ENCODE measurements at regions not wholly inside any gene's neighbourhood (a gene's known extent, or its start where the extent isn't known, plus 50 kb on each side); places are given as distances from the start of the nearest gene placed in this dataset.
"Not testable (repeated sequence)": the region's sequence is repeated elsewhere in the genome, so short reads cannot be mapped to it uniquely, and the experiment has no call there.

GRCh38 chr7:109331423-109331822, 761.7 kb downstream of the DNAJB9 start:
- DNase-seq: no peak

- no peak for DNase-seq
Measured at GRCh38 chr7:109335951-109336350, 766.3 kb downstream of the DNAJB9 start.

GRCh38 chr7:109336531-109336930, 766.9 kb downstream of the DNAJB9 start:
- no peak for DNase-seq

- DNase-seq: no peak
Measured at GRCh38 chr7:109343678-109344077, 774.0 kb downstream of the DNAJB9 start.

GRCh38 chr7:109351493-109351892, 781.8 kb downstream of the DNAJB9 start:
- DNase-seq: no peak

GRCh38 chr7:109354000-109354399, 784.3 kb downstream of the DNAJB9 start:
- DNase-seq: no peak

- no peak for DNase-seq
Measured at GRCh38 chr7:109354552-109354951, 784.9 kb downstream of the DNAJB9 start.

GRCh38 chr7:109375823-109376222, 806.1 kb downstream of the DNAJB9 start:
- DNase-seq: no peak

GRCh38 chr7:109376576-109376975, 806.9 kb downstream of the DNAJB9 start:
- no peak for DNase-seq

- DNase-seq: no peak
Measured at GRCh38 chr7:109377076-109377884, 807.6 kb downstream of the DNAJB9 start.

- no peak for DNase-seq
Measured at GRCh38 chr7:109386959-109387358, 817.3 kb downstream of the DNAJB9 start.

GRCh38 chr7:109387530-109387929, 817.9 kb downstream of the DNAJB9 start:
- no peak for DNase-seq

- no peak for DNase-seq
Measured at GRCh38 chr7:109391240-109391639, 821.6 kb downstream of the DNAJB9 start.

- no peak for DNase-seq
Measured at GRCh38 chr7:109402107-109402506, 832.4 kb downstream of the DNAJB9 start.

- DNase-seq: no peak
Measured at GRCh38 chr7:109407756-109408155, 838.1 kb downstream of the DNAJB9 start.

GRCh38 chr7:109437957-109438356, 868.3 kb downstream of the DNAJB9 start:
- DNase-seq: no peak

GRCh38 chr7:109449760-109450159, 880.1 kb downstream of the DNAJB9 start:
- DNase-seq: no peak

- no peak for DNase-seq
Measured at GRCh38 chr7:109456116-109456515, 886.4 kb downstream of the DNAJB9 start.

GRCh38 chr7:109460296-109460695, 890.6 kb downstream of the DNAJB9 start:
- no peak for DNase-seq

GRCh38 chr7:109462171-109462570, 892.5 kb downstream of the DNAJB9 start:
- no peak for DNase-seq

GRCh38 chr7:109467729-109468128, 898.1 kb downstream of the DNAJB9 start:
- not testable (repeated sequence) for DNase-seq

- no peak for DNase-seq
Measured at GRCh38 chr7:109473172-109473571, 903.5 kb downstream of the DNAJB9 start.

- no peak for DNase-seq
Measured at GRCh38 chr7:109476409-109476808, 906.7 kb downstream of the DNAJB9 start.

GRCh38 chr7:109479388-109479787, 909.7 kb downstream of the DNAJB9 start:
- DNase-seq: no peak

GRCh38 chr7:109490607-109491006, 920.9 kb downstream of the DNAJB9 start:
- DNase-seq: not testable (repeated sequence)
